SK-N-SH (cell line): ENCODE measurements at regions not wholly inside any gene's neighbourhood (a gene's known extent, or its start where the extent isn't known, plus 50 kb on each side); places are given as distances from the start of the nearest gene placed in this dataset.

Experiments
- CTCF ChIA-PET: fragments of 300-600, 350-600 bp; formaldehyde crosslinking; extraction: SDS; loops from one replicate; lab custom pipeline; 2021; lab: Yijun Ruan, JAX
- POLR2A ChIA-PET: fragments of 350-600 bp; sonication (Branson Sonifier 250); formaldehyde crosslinking; extraction: SDS; loops from one replicate; lab custom pipeline; 2020; ENCODE audit warnings: antibody characterized with exemption, inconsistent platforms; lab: Yijun Ruan, JAX
- DNase-seq: peaks from one replicate; pipeline ENCODE4 v3.0.0; 2012
- H2AFZ ChIP-seq: fragments of 200-600 bp; sonication (generic); 2 replicates; pipeline ENCODE4 v1.8.1; 2016; ENCODE audit warnings: antibody characterized with exemption, mild to moderate bottlenecking, low read depth
- H3F3A ChIP-seq: fragments of 200-600 bp; sonication (generic); replicated peaks from 2 replicates; pipeline ENCODE3; 2016; ENCODE audit warnings: antibody characterized with exemption, mild to moderate bottlenecking; ENCODE audit not compliant: insufficient read depth
- H3K27ac ChIP-seq, 2 experiments: fragments of 200-500 bp in 1 of 2; fragments of 200-600 bp in 1 of 2; sonication (Bioruptor generic) in 1 of 2; sonication (generic), shearing (Covaris generic) in 1 of 2; 2 replicates each; pipeline versions ENCODE4 v1.5.1 to v1.6.1; 2014 to 2016; ENCODE audit warnings: low read depth in 2 of 2, inconsistent platforms in 1 of 2, low read length in 1 of 2, mild to moderate bottlenecking in 1 of 2, mixed read lengths in 1 of 2
- H3K27me3 ChIP-seq: fragments of 200-600 bp; sonication (generic), shearing (Covaris generic); 2 replicates; pipeline ENCODE4 v1.6.1; 2016; ENCODE audit warnings: mixed run types; ENCODE audit not compliant: insufficient read depth
- H3K36me3 ChIP-seq, 2 experiments: fragments of 200-500 bp in 1 of 2; fragments of 200-600 bp in 1 of 2; sonication (Bioruptor generic) in 1 of 2; sonication (generic) in 1 of 2; replicated peaks in 1 of 2; 2 replicates each; pipeline versions ENCODE3 to v1.5.1; 2014 to 2016; ENCODE audit warnings: low read length in 1 of 2, mild to moderate bottlenecking in 1 of 2; ENCODE audit not compliant: insufficient read depth in 2 of 2, control insufficient read depth in 1 of 2
- H3K4me1 ChIP-seq, 2 experiments: fragments of 200-500 bp in 1 of 2; fragments of 200-600 bp in 1 of 2; sonication (Bioruptor generic) in 1 of 2; sonication (generic), shearing (Covaris generic) in 1 of 2; 2 replicates each; pipeline versions ENCODE4 v1.5.1 to v1.6.1; 2014 to 2016; ENCODE audit warnings: low read depth in 1 of 2, low read length in 1 of 2, mixed run types in 1 of 2; ENCODE audit not compliant: insufficient read depth in 2 of 2, control insufficient read depth in 1 of 2
- H3K4me2 ChIP-seq: fragments of 200-600 bp; sonication (generic), shearing (Covaris generic); 2 replicates; pipeline ENCODE4 v1.6.1; 2017; ENCODE audit warnings: mixed run types
- H3K4me3 ChIP-seq, 2 experiments: fragments of 200-500 bp in 1 of 2; fragments of 200-600 bp in 1 of 2; sonication (Bioruptor generic) in 1 of 2; sonication (generic), shearing (Covaris generic) in 1 of 2; 2 replicates each; pipeline versions ENCODE4 v1.5.1 to v1.8.1; 2014 to 2016; ENCODE audit warnings: low read depth in 2 of 2, inconsistent platforms in 1 of 2, low read length in 1 of 2, mild to moderate bottlenecking in 1 of 2, mixed read lengths in 1 of 2, moderate library complexity in 1 of 2
- H3K79me2 ChIP-seq: fragments of 200-600 bp; sonication (generic); 2 replicates; pipeline ENCODE4 v1.8.1; 2017; ENCODE audit warnings: mild to moderate bottlenecking; ENCODE audit not compliant: insufficient read depth
- H3K9ac ChIP-seq: fragments of 200-600 bp; sonication (generic); 2 replicates; pipeline ENCODE4 v1.6.1; 2017; ENCODE audit warnings: mixed run types
- H3K9me2 ChIP-seq: fragments of 200-600 bp; sonication (generic); 2 replicates; pipeline ENCODE4 v1.6.1; 2017; ENCODE audit warnings: mixed run types
- H3K9me3 ChIP-seq: fragments of 200-600 bp; sonication (generic); 2 replicates; pipeline ENCODE4 v1.6.1; 2017; ENCODE audit warnings: mixed run types, mild to moderate bottlenecking, moderate library complexity
- H4K20me1 ChIP-seq: fragments of 200-600 bp; sonication (generic); 2 replicates; pipeline ENCODE4 v1.6.1; 2017; ENCODE audit warnings: mild to moderate bottlenecking, mixed run types; ENCODE audit not compliant: insufficient read depth
- CHD2 ChIP-seq: fragments of 150-350 bp; IDR thresholded peaks from 2 replicates; pipeline ENCODE4 v1.6.1; 2018; ENCODE audit warnings: low read length; ENCODE audit not compliant: partially characterized antibody
- ELF1 ChIP-seq: IDR thresholded peaks from 2 replicates; pipeline ENCODE4 v1.4.0; 2012
- FOSL2 ChIP-seq: IDR thresholded peaks from 2 replicates; pipeline ENCODE4 v1.4.0; 2012; ENCODE audit warnings: low read depth, mild to moderate bottlenecking, moderate library complexity, borderline replicate concordance
- FOXJ3 ChIP-seq: sonication (generic); formaldehyde crosslinking; IDR thresholded peaks from 2 replicates; pipeline ENCODE4 v1.5.1; 2020; ENCODE audit warnings: mild to moderate bottlenecking, missing genetic modification reagents
- FOXM1 ChIP-seq: IDR thresholded peaks from 2 replicates; pipeline ENCODE4 v1.4.0; 2012; ENCODE audit warnings: low read depth, mild to moderate bottlenecking
- GABPA ChIP-seq: IDR thresholded peaks from 2 replicates; pipeline ENCODE4 v1.4.0; 2012; ENCODE audit warnings: low read depth, mild to moderate bottlenecking
- POLR2AphosphoS5 ChIP-seq: IDR thresholded peaks from 2 replicates; pipeline ENCODE4 v1.6.1; 2012; ENCODE audit warnings: low read depth, low read length
- RAD21 ChIP-seq: IDR thresholded peaks from 2 replicates; pipeline ENCODE4 v1.6.1; 2012; ENCODE audit warnings: mild to moderate bottlenecking, low read length
- RFX5 ChIP-seq: IDR thresholded peaks from 2 replicates; pipeline ENCODE4 v1.6.1; 2012; ENCODE audit warnings: mild to moderate bottlenecking, improper control_type of control experiment, low read length
- RXRA ChIP-seq: IDR thresholded peaks from 2 replicates; pipeline ENCODE4 v1.4.0; 2012; ENCODE audit warnings: low read depth, mild to moderate bottlenecking, borderline replicate concordance
- TEAD4 ChIP-seq: IDR thresholded peaks from 2 replicates; pipeline ENCODE4 v1.4.0; 2012; ENCODE audit warnings: mild to moderate bottlenecking, borderline replicate concordance; ENCODE audit not compliant: insufficient read depth
- WGBS: methylation state at CpG from one replicate; pipeline ENCODE4 v1.1.6; 2017; ENCODE audit warnings: low lambda C conversion rate; 5-methylcytosine and 5-hydroxymethylcytosine counted together
- TF ChIP-seq, protein P1 (sequence below): IDR thresholded peaks from 2 replicates; pipeline ENCODE4 v1.4.0; 2012; ENCODE audit warnings: low read depth, borderline replicate concordance
- TF ChIP-seq, protein P2 (sequence below): fragments of 150-350 bp; IDR thresholded peaks from 2 replicates; pipeline ENCODE4 v1.6.1; 2016; ENCODE audit warnings: mild to moderate bottlenecking, low read depth, low read length
- TF ChIP-seq, protein P3 (sequence below): IDR thresholded peaks from 2 replicates; pipeline ENCODE4 v1.6.1; 2012; ENCODE audit warnings: mild to moderate bottlenecking, low read depth, low read length, moderate library complexity

DNA sequence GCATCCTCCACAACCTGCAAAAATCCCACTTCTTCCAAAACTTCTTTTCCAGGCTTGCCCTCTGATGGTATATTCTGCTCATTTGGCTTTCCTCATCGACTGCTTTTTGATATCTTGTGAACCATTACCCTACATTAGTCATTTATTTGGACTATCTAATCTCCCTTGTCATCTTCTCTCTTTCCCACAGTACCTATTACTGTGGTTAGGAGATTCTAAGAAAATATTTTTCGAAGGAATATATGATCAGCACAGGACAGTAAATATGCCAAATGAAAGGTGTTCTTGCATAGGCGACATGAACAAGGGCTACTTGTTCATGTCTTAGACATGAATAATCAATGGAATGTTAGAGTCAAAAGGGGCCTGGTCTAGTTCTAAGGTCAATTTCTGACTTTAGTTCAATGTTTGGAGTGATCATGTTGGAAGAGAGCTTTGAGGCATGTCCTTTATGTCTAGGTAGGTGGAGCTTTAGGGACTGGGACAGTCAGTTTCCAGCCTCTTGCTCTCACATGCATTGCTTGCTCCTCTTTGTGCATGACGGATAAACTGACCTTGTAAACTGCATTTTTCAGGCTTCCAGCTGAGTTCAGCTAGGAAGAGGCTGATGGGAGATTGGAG, 243.4 kb upstream of the RPS23 start:
- no peaks in the 10 kb centered on the region for H3K9me2 ChIP-seq
- no peak overlapping the region for H3K9ac ChIP-seq
- ChIA-PET POLR2A (no interaction called here), CTCF (no interaction called here)
- H3F3A ChIP-seq = no peaks in the 10 kb centered on the region
- no peaks in the 10 kb centered on the region for H3K27me3 ChIP-seq
- peaks cover 2 to 5% of the 10 kb centered on the region in 2 experiments; a peak in 1 of 4 replicates for H3K4me1 ChIP-seq
- H3K4me2 ChIP-seq = no peak overlapping the region
- no peaks in the 10 kb centered on the region for H4K20me1 ChIP-seq
- 51% methylated on average over 4 of the region's 4 CpGs for WGBS
- no peak overlapping the region for H3K27ac ChIP-seq
- H2AFZ ChIP-seq = no peak overlapping the region
- H3K36me3 ChIP-seq = no peaks in the 10 kb centered on the region
- H3K4me3 ChIP-seq = no peak overlapping the region
- TF ChIP-seq FOXM1 = no peak
- no peak for TF ChIP-seq CHD2
- no peak for TF ChIP-seq RAD21
- TF ChIP-seq, protein P1, sequence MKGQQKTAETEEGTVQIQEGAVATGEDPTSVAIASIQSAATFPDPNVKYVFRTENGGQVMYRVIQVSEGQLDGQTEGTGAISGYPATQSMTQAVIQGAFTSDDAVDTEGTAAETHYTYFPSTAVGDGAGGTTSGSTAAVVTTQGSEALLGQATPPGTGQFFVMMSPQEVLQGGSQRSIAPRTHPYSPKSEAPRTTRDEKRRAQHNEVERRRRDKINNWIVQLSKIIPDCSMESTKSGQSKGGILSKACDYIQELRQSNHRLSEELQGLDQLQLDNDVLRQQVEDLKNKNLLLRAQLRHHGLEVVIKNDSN = no peak
- TF ChIP-seq POLR2AphosphoS5 = no peak
- TF ChIP-seq FOSL2 = no peak
- TF ChIP-seq, protein P2, sequence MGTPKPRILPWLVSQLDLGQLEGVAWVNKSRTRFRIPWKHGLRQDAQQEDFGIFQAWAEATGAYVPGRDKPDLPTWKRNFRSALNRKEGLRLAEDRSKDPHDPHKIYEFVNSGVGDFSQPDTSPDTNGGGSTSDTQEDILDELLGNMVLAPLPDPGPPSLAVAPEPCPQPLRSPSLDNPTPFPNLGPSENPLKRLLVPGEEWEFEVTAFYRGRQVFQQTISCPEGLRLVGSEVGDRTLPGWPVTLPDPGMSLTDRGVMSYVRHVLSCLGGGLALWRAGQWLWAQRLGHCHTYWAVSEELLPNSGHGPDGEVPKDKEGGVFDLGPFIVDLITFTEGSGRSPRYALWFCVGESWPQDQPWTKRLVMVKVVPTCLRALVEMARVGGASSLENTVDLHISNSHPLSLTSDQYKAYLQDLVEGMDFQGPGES = no peak
- TF ChIP-seq TEAD4 = no peak
- no peak for TF ChIP-seq RFX5
- TF ChIP-seq ELF1 = no peak
- TF ChIP-seq, protein P3, sequence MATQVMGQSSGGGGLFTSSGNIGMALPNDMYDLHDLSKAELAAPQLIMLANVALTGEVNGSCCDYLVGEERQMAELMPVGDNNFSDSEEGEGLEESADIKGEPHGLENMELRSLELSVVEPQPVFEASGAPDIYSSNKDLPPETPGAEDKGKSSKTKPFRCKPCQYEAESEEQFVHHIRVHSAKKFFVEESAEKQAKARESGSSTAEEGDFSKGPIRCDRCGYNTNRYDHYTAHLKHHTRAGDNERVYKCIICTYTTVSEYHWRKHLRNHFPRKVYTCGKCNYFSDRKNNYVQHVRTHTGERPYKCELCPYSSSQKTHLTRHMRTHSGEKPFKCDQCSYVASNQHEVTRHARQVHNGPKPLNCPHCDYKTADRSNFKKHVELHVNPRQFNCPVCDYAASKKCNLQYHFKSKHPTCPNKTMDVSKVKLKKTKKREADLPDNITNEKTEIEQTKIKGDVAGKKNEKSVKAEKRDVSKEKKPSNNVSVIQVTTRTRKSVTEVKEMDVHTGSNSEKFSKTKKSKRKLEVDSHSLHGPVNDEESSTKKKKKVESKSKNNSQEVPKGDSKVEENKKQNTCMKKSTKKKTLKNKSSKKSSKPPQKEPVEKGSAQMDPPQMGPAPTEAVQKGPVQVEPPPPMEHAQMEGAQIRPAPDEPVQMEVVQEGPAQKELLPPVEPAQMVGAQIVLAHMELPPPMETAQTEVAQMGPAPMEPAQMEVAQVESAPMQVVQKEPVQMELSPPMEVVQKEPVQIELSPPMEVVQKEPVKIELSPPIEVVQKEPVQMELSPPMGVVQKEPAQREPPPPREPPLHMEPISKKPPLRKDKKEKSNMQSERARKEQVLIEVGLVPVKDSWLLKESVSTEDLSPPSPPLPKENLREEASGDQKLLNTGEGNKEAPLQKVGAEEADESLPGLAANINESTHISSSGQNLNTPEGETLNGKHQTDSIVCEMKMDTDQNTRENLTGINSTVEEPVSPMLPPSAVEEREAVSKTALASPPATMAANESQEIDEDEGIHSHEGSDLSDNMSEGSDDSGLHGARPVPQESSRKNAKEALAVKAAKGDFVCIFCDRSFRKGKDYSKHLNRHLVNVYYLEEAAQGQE = no peak
- no peak for TF ChIP-seq FOXJ3 (CRISPR knock-in tag)
- TF ChIP-seq RXRA = no peak
- TF ChIP-seq GABPA = no peak
- TF ChIP-seq, all 33 proteins: peak for 0
- DNase-seq = no peak
- H3K79me2 ChIP-seq = no peaks in the 10 kb centered on the region
- H3K9me3 ChIP-seq = no peaks in the 10 kb centered on the region
